Effector memory CD4-positive, alpha-beta T cell (primary cell): ENCODE measurements at regions not wholly inside any gene's neighbourhood (a gene's known extent, or its start where the extent isn't known, plus 50 kb on each side); places are given as distances from the start of the nearest gene placed in this dataset.

Experiments
- DNase-seq, 3 donors: peaks; one replicate each; pipeline ENCODE4 v3.0.0-alpha.2; 2020
- H3K27ac ChIP-seq: 2 replicates; pipeline ENCODE4 v1.7.0; 2013; ENCODE audit warnings: mild to moderate bottlenecking, low read length, moderate library complexity; ENCODE audit not compliant: insufficient read depth, poor library complexity, severe bottlenecking
- H3K27me3 ChIP-seq: replicated peaks from 2 replicates; pipeline ENCODE4 v1.7.0; 2013; ENCODE audit warnings: mild to moderate bottlenecking, low read length; ENCODE audit not compliant: insufficient read depth, control insufficient read depth, poor library complexity, severe bottlenecking
- H3K36me3 ChIP-seq: 2 replicates; pipeline ENCODE4 v1.7.0; 2013; ENCODE audit warnings: mild to moderate bottlenecking, low read length, moderate library complexity; ENCODE audit not compliant: control insufficient read depth, insufficient read depth
- H3K4me1 ChIP-seq: 2 replicates; pipeline ENCODE4 v1.7.0; 2013; ENCODE audit warnings: low read length, mild to moderate bottlenecking; ENCODE audit not compliant: control insufficient read depth, insufficient read depth, poor library complexity, severe bottlenecking
- H3K4me3 ChIP-seq: 2 replicates; pipeline ENCODE4 v1.7.0; 2013; ENCODE audit warnings: low read length, low read depth, mild to moderate bottlenecking; ENCODE audit not compliant: insufficient read depth, poor library complexity, severe bottlenecking
- H3K9me3 ChIP-seq: 2 replicates; pipeline ENCODE4 v1.7.0; 2013; ENCODE audit warnings: mild to moderate bottlenecking, low read length, moderate library complexity; ENCODE audit not compliant: control insufficient read depth

- Histone ChIP-seq H3K36me3 (no peaks in the 10 kb centered on the region), H3K9me3 (no peaks in the 10 kb centered on the region), H3K27me3 (no peaks in the 10 kb centered on the region), H3K4me1 (no peaks in the 10 kb centered on the region), H3K4me3 (no peak overlapping the region), H3K27ac (no peak overlapping the region)
- DNase-seq: no peak
Measured at GRCh38 chr3:159854500-159855124, 134.0 kb upstream of the IL12A start.

DNA sequence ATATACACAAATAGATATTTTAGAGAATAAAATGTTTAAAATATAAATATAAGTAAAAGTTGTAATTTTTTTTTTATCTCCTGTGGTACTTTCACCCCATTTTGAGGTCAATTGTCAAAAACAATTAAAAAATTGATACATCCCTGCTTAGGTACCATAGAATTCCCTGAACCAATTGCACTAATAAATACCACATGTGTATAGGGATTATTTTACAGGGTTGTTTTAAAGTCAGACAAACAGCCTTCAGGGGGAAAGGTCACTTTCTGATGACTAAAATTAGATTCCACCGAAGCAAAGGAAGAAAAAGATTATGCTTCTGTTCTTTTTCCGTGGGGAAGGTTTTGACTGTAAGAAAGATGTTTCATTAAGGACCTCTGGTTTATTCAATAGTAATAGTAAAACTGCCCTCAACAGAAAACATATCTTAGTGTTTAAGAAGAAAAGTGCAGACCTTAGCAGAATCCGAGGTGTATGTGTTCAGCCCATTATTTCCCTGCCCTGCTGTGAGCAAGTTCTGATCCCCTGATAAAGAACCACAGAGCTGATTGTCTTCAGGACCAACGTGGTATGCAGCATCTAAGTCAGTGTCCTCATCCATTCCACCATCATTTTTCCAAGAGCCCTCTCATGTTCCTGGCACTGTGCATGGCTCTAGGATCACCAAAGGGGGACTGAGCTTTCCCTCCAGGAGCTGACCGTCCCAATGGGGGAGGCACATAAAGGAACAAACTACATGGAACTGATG is 132.9 kb upstream of the IL12A start:
- H3K9me3 ChIP-seq: no peaks in the 10 kb centered on the region
- H3K27ac ChIP-seq: no peak overlapping the region
- H3K4me3 ChIP-seq: no peak overlapping the region
- H3K27me3 ChIP-seq: no peaks in the 10 kb centered on the region
- no peaks in the 10 kb centered on the region for H3K36me3 ChIP-seq
- DNase-seq: no peak
- H3K4me1 ChIP-seq: no peaks in the 10 kb centered on the region

GRCh38 chr3:159856590-159857104 is 132.0 kb upstream of the IL12A start:
- Histone ChIP-seq H3K27me3 (no peaks in the 10 kb centered on the region), H3K4me3 (no peak overlapping the region), H3K36me3 (no peaks in the 10 kb centered on the region), H3K4me1 (no peaks in the 10 kb centered on the region), H3K9me3 (no peaks in the 10 kb centered on the region), H3K27ac (no peak overlapping the region)
- DNase-seq: no peak

DNA sequence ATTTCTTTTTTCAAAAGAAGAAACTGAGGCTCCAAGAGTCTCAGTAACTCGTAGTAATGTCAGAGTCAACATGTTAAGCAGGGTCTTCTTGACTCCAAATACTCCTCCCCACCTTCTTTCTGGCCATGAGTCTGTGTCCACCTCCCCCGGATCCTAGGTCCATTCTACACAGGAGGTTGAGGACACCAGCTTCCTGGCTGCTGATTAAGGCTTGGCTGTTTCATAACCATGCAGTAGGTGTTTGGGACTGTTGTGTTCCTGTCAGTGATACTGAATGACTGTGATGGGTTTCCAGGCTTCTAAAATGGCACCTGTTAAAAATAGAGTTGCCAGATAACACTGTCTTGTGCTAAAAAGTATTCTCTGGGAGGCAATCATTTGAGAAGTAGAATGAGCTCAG is 130.8 kb upstream of the IL12A start:
- no peaks in the 10 kb centered on the region for H3K9me3 ChIP-seq
- H3K27ac ChIP-seq: no peak overlapping the region
- no peaks in the 10 kb centered on the region for H3K27me3 ChIP-seq
- H3K4me1 ChIP-seq: no peaks in the 10 kb centered on the region
- H3K36me3 ChIP-seq: no peaks in the 10 kb centered on the region
- no peak for DNase-seq
- H3K4me3 ChIP-seq: no peak overlapping the region

- Histone ChIP-seq H3K4me3 (no peak overlapping the region), H3K4me1 (no peaks in the 10 kb centered on the region), H3K27ac (no peak overlapping the region), H3K9me3 (no peaks in the 10 kb centered on the region), H3K36me3 (no peaks in the 10 kb centered on the region), H3K27me3 (no peaks in the 10 kb centered on the region)
- DNase-seq: no peak
Measured at GRCh38 chr3:159858650-159859049, 130.0 kb upstream of the IL12A start.

DNA sequence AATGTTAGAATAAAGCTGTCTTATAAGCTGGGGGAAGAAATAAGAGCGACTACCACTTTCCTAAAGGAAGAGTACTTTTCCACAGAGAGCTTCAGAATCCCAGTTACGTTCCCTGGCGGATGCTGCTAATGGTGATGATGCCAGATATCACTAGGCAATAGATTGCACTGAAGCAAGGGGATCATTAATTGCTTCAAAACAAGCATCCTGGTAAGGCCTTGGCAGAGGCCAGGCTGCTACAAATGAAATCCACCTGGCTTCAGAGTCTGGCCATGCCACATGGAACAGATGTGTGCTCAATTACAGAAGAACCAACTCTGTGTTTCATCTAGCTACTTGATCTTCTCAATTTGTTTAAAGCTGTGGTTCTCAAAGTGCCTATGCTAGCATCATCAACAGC is 129.2 kb upstream of the IL12A start:
- DNase-seq: no peak
- H3K27ac ChIP-seq: no peak overlapping the region
- no peaks in the 10 kb centered on the region for H3K4me1 ChIP-seq
- H3K36me3 ChIP-seq: no peaks in the 10 kb centered on the region
- H3K4me3 ChIP-seq: no peak overlapping the region
- H3K27me3 ChIP-seq: no peaks in the 10 kb centered on the region
- H3K9me3 ChIP-seq: no peaks in the 10 kb centered on the region

DNA sequence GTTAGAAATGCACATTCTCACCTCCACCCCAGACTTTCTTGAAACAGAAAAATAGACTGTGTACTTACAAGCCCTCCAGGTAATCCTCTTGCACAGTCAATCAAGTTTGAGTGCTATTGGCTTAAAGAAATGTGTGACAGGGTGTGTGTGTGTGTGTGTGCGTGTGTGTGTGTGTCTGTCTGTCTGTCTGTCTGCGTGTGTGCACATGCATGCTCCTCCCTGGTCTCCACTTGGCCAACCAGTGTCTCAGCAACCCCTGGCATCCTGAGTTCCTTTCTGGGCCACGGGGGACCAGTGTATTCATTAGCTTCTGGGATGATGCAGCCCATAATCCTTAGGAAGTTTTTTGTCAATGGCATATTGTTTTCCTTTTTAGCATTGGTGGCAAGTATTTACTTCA is 128.8 kb upstream of the IL12A start:
- Histone ChIP-seq H3K9me3 (no peaks in the 10 kb centered on the region), H3K4me3 (no peak overlapping the region), H3K36me3 (no peaks in the 10 kb centered on the region), H3K27me3 (no peaks in the 10 kb centered on the region), H3K27ac (no peak overlapping the region), H3K4me1 (no peaks in the 10 kb centered on the region)
- DNase-seq: no peak

- Histone ChIP-seq H3K36me3 (no peaks in the 10 kb centered on the region), H3K27me3 (no peaks in the 10 kb centered on the region), H3K27ac (no peak overlapping the region), H3K9me3 (no peaks in the 10 kb centered on the region), H3K4me1 (no peaks in the 10 kb centered on the region), H3K4me3 (no peak overlapping the region)
- DNase-seq: no peak
Measured at GRCh38 chr3:159860269-159861116, 128.1 kb upstream of the IL12A start.

DNA sequence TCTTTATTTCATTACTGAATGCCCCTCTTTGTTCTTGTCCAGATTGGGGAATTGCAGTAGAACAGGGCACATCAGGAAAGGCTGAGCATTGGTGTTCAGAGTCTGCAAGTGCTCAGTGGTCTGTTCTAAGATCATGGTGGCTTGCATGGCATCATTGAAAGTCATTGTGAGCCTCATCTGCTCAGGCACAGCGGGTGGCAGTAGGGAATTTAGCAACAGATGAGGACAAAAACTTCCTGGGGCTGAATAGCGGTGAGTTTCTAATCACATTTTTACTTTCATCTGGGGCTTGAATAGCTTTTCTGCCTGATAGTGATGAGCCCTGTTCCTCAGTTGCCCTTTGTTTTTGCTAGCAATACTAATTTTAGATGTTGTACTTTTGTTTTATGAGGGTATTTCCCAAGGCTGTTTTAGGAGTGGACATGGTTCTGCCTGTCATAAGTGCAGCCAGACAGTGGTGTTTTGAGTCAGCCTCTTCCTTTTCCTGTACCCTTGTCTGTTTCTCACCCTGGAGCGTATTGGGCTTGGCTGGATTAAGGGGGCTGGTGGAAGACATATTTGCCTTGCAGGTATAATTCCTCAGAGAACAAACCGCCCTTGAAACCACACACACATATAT is 127.2 kb upstream of the IL12A start:
- H3K27ac ChIP-seq: no peak overlapping the region
- no peaks in the 10 kb centered on the region for H3K9me3 ChIP-seq
- no peaks in the 10 kb centered on the region for H3K27me3 ChIP-seq
- no peaks in the 10 kb centered on the region for H3K36me3 ChIP-seq
- no peak for DNase-seq
- H3K4me3 ChIP-seq: no peak overlapping the region
- no peaks in the 10 kb centered on the region for H3K4me1 ChIP-seq
